Breast epithelium (tissue), 3 donors: ENCODE measurements at regions not wholly inside any gene's neighbourhood (a gene's known extent, or its start where the extent isn't known, plus 50 kb on each side); places are given as distances from the start of the nearest gene placed in this dataset.

Experiments
- POLR2A ChIP-seq: fragments of 450-650 bp; IDR thresholded peaks from one replicate; pipeline ENCODE4 v1.6.1; 2016; ENCODE audit warnings: antibody characterized with exemption, mild to moderate bottlenecking, moderate library complexity
- TF ChIP-seq, protein P1 (sequence below), 3 donors: fragments of 450-650 bp; IDR thresholded peaks; one replicate each; pipeline ENCODE4 v1.5.1; 2016 to 2017; ENCODE audit warnings: antibody characterized with exemption in 3 of 3, mild to moderate bottlenecking in 3 of 3, moderate library complexity in 3 of 3

- TF ChIP-seq, protein P1, sequence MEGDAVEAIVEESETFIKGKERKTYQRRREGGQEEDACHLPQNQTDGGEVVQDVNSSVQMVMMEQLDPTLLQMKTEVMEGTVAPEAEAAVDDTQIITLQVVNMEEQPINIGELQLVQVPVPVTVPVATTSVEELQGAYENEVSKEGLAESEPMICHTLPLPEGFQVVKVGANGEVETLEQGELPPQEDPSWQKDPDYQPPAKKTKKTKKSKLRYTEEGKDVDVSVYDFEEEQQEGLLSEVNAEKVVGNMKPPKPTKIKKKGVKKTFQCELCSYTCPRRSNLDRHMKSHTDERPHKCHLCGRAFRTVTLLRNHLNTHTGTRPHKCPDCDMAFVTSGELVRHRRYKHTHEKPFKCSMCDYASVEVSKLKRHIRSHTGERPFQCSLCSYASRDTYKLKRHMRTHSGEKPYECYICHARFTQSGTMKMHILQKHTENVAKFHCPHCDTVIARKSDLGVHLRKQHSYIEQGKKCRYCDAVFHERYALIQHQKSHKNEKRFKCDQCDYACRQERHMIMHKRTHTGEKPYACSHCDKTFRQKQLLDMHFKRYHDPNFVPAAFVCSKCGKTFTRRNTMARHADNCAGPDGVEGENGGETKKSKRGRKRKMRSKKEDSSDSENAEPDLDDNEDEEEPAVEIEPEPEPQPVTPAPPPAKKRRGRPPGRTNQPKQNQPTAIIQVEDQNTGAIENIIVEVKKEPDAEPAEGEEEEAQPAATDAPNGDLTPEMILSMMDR (IDR thresholded peaks at IDR 0.05): no peak
- TF ChIP-seq POLR2A: no peak
Measured at GRCh38 chr12:34348064-34348463, 325.8 kb downstream of the ALG10 start.
